ENCODE measurements at regions not wholly inside any gene's neighbourhood (a gene's known extent, or its start where the extent isn't known, plus 50 kb on each side); places are given as distances from the start of the nearest gene placed in this dataset.

GRCh38 chr16:73147958-73148357, 100.0 kb upstream of the ZFHX3 start (continued):
- TF ChIP-seq CSRNP3 (CRISPR knock-in tag; IDR thresholded peaks at IDR 0.05) (no peak), ESRRG (CRISPR knock-in tag; IDR thresholded peaks at IDR 0.05) (no peak), BACH2 (CRISPR knock-in tag; IDR thresholded peaks at IDR 0.05; ENCODE audit: borderline replicate concordance) (no peak)
- TF ChIP-seq, protein P1, sequence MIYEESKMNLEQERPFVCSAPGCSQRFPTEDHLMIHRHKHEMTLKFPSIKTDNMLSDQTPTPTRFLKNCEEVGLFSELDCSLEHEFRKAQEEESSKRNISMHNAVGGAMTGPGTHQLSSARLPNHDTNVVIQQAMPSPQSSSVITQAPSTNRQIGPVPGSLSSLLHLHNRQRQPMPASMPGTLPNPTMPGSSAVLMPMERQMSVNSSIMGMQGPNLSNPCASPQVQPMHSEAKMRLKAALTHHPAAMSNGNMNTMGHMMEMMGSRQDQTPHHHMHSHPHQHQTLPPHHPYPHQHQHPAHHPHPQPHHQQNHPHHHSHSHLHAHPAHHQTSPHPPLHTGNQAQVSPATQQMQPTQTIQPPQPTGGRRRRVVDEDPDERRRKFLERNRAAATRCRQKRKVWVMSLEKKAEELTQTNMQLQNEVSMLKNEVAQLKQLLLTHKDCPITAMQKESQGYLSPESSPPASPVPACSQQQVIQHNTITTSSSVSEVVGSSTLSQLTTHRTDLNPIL (CRISPR knock-in tag; IDR thresholded peaks at IDR 0.05; ENCODE audit: low read depth) = no peak

- TF ChIP-seq ZNF70 (CRISPR knock-in tag; IDR thresholded peaks at IDR 0.05) (no peak), OSR1 (CRISPR knock-in tag; IDR thresholded peaks at IDR 0.05) (no peak), SNAI2 (CRISPR knock-in tag; IDR thresholded peaks at IDR 0.05) (no peak), ZC3H10 (CRISPR knock-in tag; IDR thresholded peaks at IDR 0.05) (no peak), ARNTL (CRISPR knock-in tag; IDR thresholded peaks at IDR 0.05; ENCODE audit: borderline replicate concordance, low read depth) (no peak), PPARA (CRISPR knock-in tag; IDR thresholded peaks at IDR 0.05; ENCODE audit: borderline replicate concordance) (no peak), ZFP30 (CRISPR knock-in tag; IDR thresholded peaks at IDR 0.05) (no peak), RARB (CRISPR knock-in tag; IDR thresholded peaks at IDR 0.05) (no peak), ISL1 (CRISPR knock-in tag; IDR thresholded peaks at IDR 0.05) (no peak), CSDC2 (CRISPR knock-in tag; IDR thresholded peaks at IDR 0.05) (no peak), CSRNP3 (CRISPR knock-in tag; IDR thresholded peaks at IDR 0.05) (no peak), BACH2 (CRISPR knock-in tag; IDR thresholded peaks at IDR 0.05; ENCODE audit: borderline replicate concordance) (no peak), ZNF565 (CRISPR knock-in tag; conservative IDR thresholded peaks at IDR 0.05; ENCODE audit: low read depth) (no peak), ZFP3 (CRISPR knock-in tag; IDR thresholded peaks at IDR 0.05) (no peak), TCF4 (CRISPR knock-in tag; IDR thresholded peaks at IDR 0.05; ENCODE audit: borderline replicate concordance) (no peak)
- TF ChIP-seq, protein P2, sequence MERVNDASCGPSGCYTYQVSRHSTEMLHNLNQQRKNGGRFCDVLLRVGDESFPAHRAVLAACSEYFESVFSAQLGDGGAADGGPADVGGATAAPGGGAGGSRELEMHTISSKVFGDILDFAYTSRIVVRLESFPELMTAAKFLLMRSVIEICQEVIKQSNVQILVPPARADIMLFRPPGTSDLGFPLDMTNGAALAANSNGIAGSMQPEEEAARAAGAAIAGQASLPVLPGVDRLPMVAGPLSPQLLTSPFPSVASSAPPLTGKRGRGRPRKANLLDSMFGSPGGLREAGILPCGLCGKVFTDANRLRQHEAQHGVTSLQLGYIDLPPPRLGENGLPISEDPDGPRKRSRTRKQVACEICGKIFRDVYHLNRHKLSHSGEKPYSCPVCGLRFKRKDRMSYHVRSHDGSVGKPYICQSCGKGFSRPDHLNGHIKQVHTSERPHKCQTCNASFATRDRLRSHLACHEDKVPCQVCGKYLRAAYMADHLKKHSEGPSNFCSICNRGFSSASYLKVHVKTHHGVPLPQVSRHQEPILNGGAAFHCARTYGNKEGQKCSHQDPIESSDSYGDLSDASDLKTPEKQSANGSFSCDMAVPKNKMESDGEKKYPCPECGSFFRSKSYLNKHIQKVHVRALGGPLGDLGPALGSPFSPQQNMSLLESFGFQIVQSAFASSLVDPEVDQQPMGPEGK (CRISPR knock-in tag; IDR thresholded peaks at IDR 0.05; ENCODE audit: borderline replicate concordance) = no peak
- TF ChIP-seq, protein P3, sequence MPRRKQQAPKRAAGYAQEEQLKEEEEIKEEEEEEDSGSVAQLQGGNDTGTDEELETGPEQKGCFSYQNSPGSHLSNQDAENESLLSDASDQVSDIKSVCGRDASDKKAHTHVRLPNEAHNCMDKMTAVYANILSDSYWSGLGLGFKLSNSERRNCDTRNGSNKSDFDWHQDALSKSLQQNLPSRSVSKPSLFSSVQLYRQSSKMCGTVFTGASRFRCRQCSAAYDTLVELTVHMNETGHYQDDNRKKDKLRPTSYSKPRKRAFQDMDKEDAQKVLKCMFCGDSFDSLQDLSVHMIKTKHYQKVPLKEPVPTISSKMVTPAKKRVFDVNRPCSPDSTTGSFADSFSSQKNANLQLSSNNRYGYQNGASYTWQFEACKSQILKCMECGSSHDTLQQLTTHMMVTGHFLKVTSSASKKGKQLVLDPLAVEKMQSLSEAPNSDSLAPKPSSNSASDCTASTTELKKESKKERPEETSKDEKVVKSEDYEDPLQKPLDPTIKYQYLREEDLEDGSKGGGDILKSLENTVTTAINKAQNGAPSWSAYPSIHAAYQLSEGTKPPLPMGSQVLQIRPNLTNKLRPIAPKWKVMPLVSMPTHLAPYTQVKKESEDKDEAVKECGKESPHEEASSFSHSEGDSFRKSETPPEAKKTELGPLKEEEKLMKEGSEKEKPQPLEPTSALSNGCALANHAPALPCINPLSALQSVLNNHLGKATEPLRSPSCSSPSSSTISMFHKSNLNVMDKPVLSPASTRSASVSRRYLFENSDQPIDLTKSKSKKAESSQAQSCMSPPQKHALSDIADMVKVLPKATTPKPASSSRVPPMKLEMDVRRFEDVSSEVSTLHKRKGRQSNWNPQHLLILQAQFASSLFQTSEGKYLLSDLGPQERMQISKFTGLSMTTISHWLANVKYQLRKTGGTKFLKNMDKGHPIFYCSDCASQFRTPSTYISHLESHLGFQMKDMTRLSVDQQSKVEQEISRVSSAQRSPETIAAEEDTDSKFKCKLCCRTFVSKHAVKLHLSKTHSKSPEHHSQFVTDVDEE (CRISPR knock-in tag; IDR thresholded peaks at IDR 0.05) = no peak
- TF ChIP-seq, protein P1 (CRISPR knock-in tag; IDR thresholded peaks at IDR 0.05; ENCODE audit: low read depth) = no peak
- ATAC-seq = no peak
Measured at GRCh38 chr16:73145166-73145880, 97.4 kb upstream of the ZFHX3 start.

Data from SK-N-SH treated with all-trans-retinoic acid at 6 μM for 48 hours (cell line).